Heart right ventricle (tissue), 16 donors: ENCODE measurements at regions not wholly inside any gene's neighbourhood (a gene's known extent, or its start where the extent isn't known, plus 50 kb on each side); places are given as distances from the start of the nearest gene placed in this dataset.

Experiments used
- ATAC-seq, 8 donors: fragments of 200-7000 bp; cut with Tn5 transposase; one replicate each; pipeline ENCODE4 v1.9.1; 2020; ENCODE audit warnings: mild to moderate bottlenecking in 8 of 8, moderate library complexity in 8 of 8, moderate number of reproducible peaks in 1 of 8
- DNase-seq, 2 donors: peaks; one replicate each; pipeline ENCODE4 v3.0.0-alpha.2; 2020
- H3K27ac ChIP-seq, 10 donors: fragments of 200-600 bp; sonication (generic) in 2 of 10; one replicate each; pipeline versions ENCODE4 v1.5.0 to v1.8.0; 2020 to 2022; ENCODE audit warnings: mild to moderate bottlenecking in 3 of 10
- H3K27me3 ChIP-seq, 7 donors: fragments of 200-600 bp; one replicate each; pipeline ENCODE4 v1.8.0; 2021 to 2022; ENCODE audit warnings: mild to moderate bottlenecking in 2 of 7
- H3K36me3 ChIP-seq, 9 donors: fragments of 200-600 bp; sonication (generic) in 1 of 9; one replicate each; pipeline versions ENCODE4 v1.5.0 to v1.8.0; 2020 to 2022; ENCODE audit warnings: mild to moderate bottlenecking in 2 of 9
- H3K4me1 ChIP-seq, 9 donors: fragments of 200-600 bp; sonication (generic) in 1 of 9; one replicate each; pipeline versions ENCODE4 v1.5.0 to v1.8.0; 2020 to 2022; ENCODE audit warnings: mild to moderate bottlenecking in 4 of 9
- H3K4me3 ChIP-seq, 10 donors: fragments of 200-600 bp; sonication (generic) in 2 of 10; one replicate each; pipeline versions ENCODE4 v1.5.0 to v1.8.0; 2020 to 2022; ENCODE audit warnings: mild to moderate bottlenecking in 7 of 10, moderate library complexity in 2 of 10
- H3K9me3 ChIP-seq, 11 donors: fragments of 200-600 bp in 10 of 11; sonication (generic) in 2 of 11; one replicate each; pipeline versions ENCODE4 v1.5.0 to v1.8.0; 2013 to 2022; ENCODE audit warnings: mild to moderate bottlenecking in 2 of 11, control low read depth in 1 of 11, moderate library complexity in 1 of 11
- WGBS, 2 donors: extraction: QIAGEN DNeasy Blood & Tissue Kit; methylation state at CpG; one replicate each; pipeline ENCODE4 v1.1.7; 2013; ENCODE audit warnings: inconsistent platforms in 1 of 2; 5-methylcytosine and 5-hydroxymethylcytosine counted together
- intact Hi-C, 10 donors: fragments of 100-400 bp; cut with DNase I; formaldehyde crosslinking; loops; one replicate each; pipeline versions ENCODE4 v1.11.1 to v1.14.2; 2022
- TF ChIP-seq, protein P1 (sequence below), 9 donors: fragments of 200-600 bp; sonication (generic) in 2 of 9; IDR thresholded peaks; one replicate each; pipeline versions ENCODE4 v1.5.0 to v1.8.0; 2021 to 2022; ENCODE audit warnings: antibody characterized with exemption in 9 of 9, mild to moderate bottlenecking in 5 of 9, moderate library complexity in 1 of 9
- donor health status: Arrhythmogenic right ventricular cardiomyopathy.
- donor health status: ischemic (EF 13 %, LVEDD 7.1; RV severe dilation, severe dysfunction).
- donor health status: healthy with polysubstance abuse.
- donor health status: DM: no; HTN: yes; CAD: no.
- donor health status: DM: no; HTN: no; CAD: no.
- donor health status: ischemic (EF 25% LVEDD 6.9; RV normal size, moderate dysfunction).
- donor health status: ischemic (EF 25% LVEDD 5.7; RV mildly dilated, moderate dysfunction).
- donor health status: healthy.
- donor health status: DM: yes; HTN: yes; CAD: no.
- donor health status: Ischemic cardiomyopathy.
- donor health status: ischemic (EF 35%, LVEDD 5.7; RV mildly dilated, moderate dysfunction).
- donor health status: nonischemic (EF 11% LVEDD 7.7; RV severe dilation, severe dysfunction).
- donor health status: DM: yes; HTN: yes; CAD: no.
- donor health status: PGD.
- donor health status: ischemic (EF 29% LVEDD 5.4; RV normal size, mild dysfunction).
- donor health status: nonischemic (EF 23%, LVEDD 6.1; RV moderate dilation, normal function).

DNA sequence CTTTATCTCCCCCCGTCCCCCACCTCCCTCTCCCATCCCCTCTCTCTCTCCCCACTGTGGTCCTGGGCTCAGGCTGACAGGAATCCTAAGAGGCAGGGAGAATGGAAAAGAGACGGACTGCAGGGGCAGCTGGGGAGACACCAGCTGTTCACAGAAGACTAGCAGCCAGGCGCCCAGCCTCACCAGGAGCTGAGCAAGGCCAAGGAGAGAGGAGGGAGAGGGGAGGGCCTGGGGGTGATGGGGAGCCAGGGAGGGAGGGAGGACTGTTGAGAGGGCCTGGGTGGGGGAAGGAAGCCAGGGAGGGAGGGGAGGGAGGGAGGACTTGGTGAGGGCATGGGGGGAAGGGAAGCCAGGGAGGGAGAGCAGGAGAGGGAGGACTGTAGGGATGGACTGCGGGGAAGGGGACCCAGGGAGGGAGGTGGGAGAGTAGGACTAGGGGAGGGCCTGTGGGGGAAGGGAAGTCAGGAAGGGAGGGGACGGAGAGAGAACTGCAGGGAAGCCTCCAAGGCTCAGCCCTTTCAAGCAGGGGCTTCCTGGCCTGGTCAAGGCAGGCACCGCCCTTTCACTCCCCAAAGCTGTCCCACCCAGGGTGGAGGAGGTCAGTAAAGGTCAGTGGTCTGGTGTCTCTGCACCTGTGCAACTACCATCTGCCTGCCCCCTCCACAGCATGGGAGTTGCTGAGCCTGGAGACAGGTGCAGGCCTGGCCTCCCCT lies 517.7 kb upstream of the MYT1L start:
- WGBS, 2 donors, result 50 to 55% methylated on average over 5 to 6 of the region's 6 CpGs
- H3K9me3 ChIP-seq, result no peaks in the 10 kb centered on the region
- no peak overlapping the region for H3K27ac ChIP-seq
- no peaks in the 10 kb centered on the region for H3K36me3 ChIP-seq
- TF ChIP-seq, protein P1, sequence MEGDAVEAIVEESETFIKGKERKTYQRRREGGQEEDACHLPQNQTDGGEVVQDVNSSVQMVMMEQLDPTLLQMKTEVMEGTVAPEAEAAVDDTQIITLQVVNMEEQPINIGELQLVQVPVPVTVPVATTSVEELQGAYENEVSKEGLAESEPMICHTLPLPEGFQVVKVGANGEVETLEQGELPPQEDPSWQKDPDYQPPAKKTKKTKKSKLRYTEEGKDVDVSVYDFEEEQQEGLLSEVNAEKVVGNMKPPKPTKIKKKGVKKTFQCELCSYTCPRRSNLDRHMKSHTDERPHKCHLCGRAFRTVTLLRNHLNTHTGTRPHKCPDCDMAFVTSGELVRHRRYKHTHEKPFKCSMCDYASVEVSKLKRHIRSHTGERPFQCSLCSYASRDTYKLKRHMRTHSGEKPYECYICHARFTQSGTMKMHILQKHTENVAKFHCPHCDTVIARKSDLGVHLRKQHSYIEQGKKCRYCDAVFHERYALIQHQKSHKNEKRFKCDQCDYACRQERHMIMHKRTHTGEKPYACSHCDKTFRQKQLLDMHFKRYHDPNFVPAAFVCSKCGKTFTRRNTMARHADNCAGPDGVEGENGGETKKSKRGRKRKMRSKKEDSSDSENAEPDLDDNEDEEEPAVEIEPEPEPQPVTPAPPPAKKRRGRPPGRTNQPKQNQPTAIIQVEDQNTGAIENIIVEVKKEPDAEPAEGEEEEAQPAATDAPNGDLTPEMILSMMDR (IDR thresholded peaks at IDR 0.05), result no peak
- intact Hi-C loops, result loop anchor here in 2 of 10 donors (10.0 kb wide), 1 partner anchor 456 kb away; no protein-coding TSS in a partner anchor
- ATAC-seq (no peak), DNase-seq (no peak)
- no peak overlapping the region for H3K4me3 ChIP-seq
- H3K27me3 ChIP-seq, result no peaks in the 10 kb centered on the region
- H3K4me1 ChIP-seq, result peaks cover 5 to 22% (median 10%) of the 10 kb centered on the region in 9 donors

DNA sequence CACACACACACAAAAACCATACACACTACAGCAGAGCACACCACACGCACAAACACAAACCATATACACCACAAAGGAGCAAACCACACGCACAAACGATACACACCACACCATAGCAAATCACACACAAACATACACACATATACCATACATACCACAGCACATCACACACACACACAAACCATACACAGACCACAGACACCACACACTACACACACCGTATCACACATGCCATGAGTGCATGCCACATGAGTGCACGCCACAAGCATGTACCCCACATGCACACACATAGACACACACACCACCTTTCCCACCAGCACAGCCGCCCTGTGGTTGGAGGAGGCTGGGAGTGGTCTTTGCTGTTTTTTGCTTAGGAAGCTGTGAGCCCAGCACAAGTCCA lies 517.1 kb upstream of the MYT1L start:
- H3K4me1 ChIP-seq, result peaks cover 5 to 22% (median 10%) of the 10 kb centered on the region in 9 donors
- no peak for DNase-seq
- H3K9me3 ChIP-seq, result no peaks in the 10 kb centered on the region
- WGBS, 2 donors, result 84 to 95% methylated on average over 6 of the region's 6 CpGs
- intact Hi-C loops, result loop anchor here in 2 of 10 donors (10.0 kb wide), 1 partner anchor 457 kb away; no protein-coding TSS in a partner anchor
- no peak for ATAC-seq
- TF ChIP-seq, protein P1 (IDR thresholded peaks at IDR 0.05), result no peak
- no peaks in the 10 kb centered on the region for H3K36me3 ChIP-seq
- H3K4me3 ChIP-seq, result no peak overlapping the region
- no peak overlapping the region for H3K27ac ChIP-seq
- no peaks in the 10 kb centered on the region for H3K27me3 ChIP-seq

DNA sequence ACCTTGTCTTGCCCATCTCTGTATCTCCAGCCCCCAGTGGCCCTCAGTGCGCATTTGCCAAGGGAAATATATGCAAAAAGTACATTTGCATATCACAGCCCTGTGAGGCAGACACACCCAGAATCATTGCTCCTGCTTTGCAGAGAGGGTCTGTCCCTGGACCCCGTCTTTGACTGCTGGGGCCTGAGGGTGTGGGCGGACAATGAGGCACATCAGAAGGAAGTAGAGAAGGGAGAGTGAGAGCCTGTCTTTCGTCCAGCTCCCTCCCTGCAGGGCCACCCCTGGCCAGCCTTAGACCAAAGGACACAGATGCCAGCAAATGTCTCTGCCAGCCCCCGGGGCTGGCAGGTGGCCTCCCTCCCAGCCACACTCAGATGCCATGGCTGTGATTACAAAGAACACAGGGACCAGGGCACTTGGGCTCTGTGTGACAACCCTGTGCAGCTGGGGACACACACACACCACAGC lies 516.2 kb upstream of the MYT1L start:
- TF ChIP-seq, protein P1 (IDR thresholded peaks at IDR 0.05), result no peak
- H3K4me3 ChIP-seq, result no peak overlapping the region
- intact Hi-C loops, result loop anchor here in 2 of 10 donors (10.0 kb wide), 1 partner anchor 458 kb away; no protein-coding TSS in a partner anchor
- H3K4me1 ChIP-seq, result peaks cover 5 to 21% (median 10%) of the 10 kb centered on the region in 9 donors
- peak; percentile 50 to 85 (median 75) for ATAC-seq
- no peaks in the 10 kb centered on the region for H3K27me3 ChIP-seq
- WGBS, 2 donors, result 21 to 23% methylated on average over 5 of the region's 5 CpGs
- peak; percentile 21 to 44 for DNase-seq
- H3K36me3 ChIP-seq, result no peaks in the 10 kb centered on the region
- no peaks in the 10 kb centered on the region for H3K9me3 ChIP-seq
- peak overlapping the region in 4 of 10 donors; percentile 7 to 67 (median 42) for H3K27ac ChIP-seq

DNA sequence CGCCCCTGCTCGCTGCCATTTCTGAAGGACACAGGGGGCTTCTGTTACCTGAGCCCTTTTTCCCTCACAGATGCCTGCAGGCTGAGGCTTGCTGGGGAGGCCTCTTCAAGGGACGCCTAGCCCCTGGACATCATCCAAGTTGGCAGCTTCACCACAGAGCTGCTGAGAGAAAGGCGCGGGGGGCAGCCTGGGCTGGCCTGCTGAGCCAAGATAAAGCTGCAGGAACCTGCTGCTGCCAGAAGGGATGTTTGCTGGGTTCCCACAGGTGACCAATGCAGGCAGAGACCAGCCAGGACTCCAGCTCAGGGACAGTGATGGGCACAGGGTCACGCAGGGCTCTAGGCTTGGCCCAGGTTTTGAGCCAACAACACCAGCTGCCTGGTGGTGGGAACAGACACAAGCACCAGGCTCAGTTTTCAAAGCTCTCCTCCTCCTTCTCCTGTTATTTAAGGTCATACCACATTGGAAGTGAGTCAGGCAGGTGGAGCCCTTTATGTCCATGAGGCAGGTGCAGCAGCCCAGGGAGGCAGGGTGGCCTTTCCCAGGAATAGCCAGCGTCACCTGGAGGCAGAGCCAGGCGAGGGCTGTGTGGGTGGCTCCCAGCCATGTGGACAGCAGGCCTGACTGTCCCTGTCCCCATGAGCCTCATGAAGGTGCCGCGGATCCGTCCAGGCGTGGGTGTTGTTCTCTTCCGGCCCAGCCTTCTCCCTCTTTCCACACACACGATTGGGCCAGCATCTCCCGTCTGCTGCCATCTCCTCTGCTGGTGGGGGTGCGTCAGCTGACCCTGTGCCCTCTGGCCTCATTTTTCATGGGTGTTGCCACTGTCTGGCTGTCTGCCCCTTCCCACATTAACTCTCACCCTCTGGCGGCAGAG lies 515.5 kb upstream of the MYT1L start:
- Histone ChIP-seq H3K9me3 (no peaks in the 10 kb centered on the region), H3K36me3 (no peaks in the 10 kb centered on the region), H3K27ac (peak overlapping the region in 4 of 10 donors; percentile 7 to 67 (median 42)), H3K4me3 (no peak overlapping the region), H3K4me1 (peaks cover 5 to 16% (median 10%) of the 10 kb centered on the region in 9 donors), H3K27me3 (no peaks in the 10 kb centered on the region)
- TF ChIP-seq, protein P1 (IDR thresholded peaks at IDR 0.05), result peak in 1 of 9 donors; percentile 15
- ATAC-seq, result peak; percentile 48 to 86 (median 75)
- 17 to 23% methylated on average over 17 of the region's 17 CpGs for WGBS, 2 donors
- intact Hi-C loops, result loop anchor here in 2 of 10 donors (10.0 kb wide), 1 partner anchor 458 kb away; no protein-coding TSS in a partner anchor
- DNase-seq, result peak; percentile 50 to 67
